ENCODE measurements at regions not wholly inside any gene's neighbourhood (a gene's known extent, or its start where the extent isn't known, plus 50 kb on each side); places are given as distances from the start of the nearest gene placed in this dataset.

DNA sequence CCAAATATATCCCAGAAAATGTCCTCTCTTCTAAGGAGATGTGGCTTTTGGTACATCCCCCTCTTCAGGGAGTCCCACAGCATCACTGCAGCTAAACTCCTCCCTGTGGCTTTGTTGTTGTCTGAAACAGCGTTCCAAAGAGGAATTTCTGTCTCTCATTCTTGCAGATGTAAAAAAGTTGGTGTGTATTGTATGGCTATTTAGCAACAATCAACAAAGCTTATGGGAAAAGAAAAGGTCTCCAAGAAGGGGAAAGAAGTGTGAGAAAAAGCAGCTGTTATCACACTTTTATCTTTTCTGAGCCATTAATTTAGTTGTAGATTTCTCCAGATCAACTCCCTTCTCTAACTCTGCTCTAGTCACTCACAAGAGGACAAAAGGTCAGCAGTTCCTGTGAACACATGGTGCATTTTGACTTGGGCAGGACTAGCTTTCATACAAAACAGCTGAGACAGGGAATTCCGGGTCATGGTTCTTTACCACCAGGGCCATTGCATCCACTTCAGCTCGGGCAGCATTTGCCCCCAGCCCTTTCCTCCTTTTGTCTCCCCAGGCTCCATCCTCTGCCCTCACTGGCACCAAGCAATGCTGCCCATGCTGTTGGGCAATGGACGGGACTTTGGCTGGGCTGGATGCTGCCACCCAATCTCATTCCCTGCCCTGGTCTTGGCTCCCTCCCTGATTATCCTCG is 184.7 kb downstream of the TMX1 start:
- TF ChIP-seq, protein P1, sequence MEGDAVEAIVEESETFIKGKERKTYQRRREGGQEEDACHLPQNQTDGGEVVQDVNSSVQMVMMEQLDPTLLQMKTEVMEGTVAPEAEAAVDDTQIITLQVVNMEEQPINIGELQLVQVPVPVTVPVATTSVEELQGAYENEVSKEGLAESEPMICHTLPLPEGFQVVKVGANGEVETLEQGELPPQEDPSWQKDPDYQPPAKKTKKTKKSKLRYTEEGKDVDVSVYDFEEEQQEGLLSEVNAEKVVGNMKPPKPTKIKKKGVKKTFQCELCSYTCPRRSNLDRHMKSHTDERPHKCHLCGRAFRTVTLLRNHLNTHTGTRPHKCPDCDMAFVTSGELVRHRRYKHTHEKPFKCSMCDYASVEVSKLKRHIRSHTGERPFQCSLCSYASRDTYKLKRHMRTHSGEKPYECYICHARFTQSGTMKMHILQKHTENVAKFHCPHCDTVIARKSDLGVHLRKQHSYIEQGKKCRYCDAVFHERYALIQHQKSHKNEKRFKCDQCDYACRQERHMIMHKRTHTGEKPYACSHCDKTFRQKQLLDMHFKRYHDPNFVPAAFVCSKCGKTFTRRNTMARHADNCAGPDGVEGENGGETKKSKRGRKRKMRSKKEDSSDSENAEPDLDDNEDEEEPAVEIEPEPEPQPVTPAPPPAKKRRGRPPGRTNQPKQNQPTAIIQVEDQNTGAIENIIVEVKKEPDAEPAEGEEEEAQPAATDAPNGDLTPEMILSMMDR (IDR thresholded peaks at IDR 0.05; ENCODE audit: control extremely low read depth in 1 of 3, insufficient read depth in 1 of 3, low read depth in 1 of 3, low read length in 3 of 3): no peak
- TF ChIP-seq POLR2A (IDR thresholded peaks at IDR 0.05; ENCODE audit: control extremely low read depth in 1 of 2, low read depth in 2 of 2, low read length in 2 of 2) (no peak), RAD21 (IDR thresholded peaks at IDR 0.05 in 1 of 2, conservative IDR thresholded peaks at IDR 0.05 in 1 of 2; ENCODE audit: low read depth in 2 of 2, low read length in 2 of 2) (no peak), BCL11A (IDR thresholded peaks at IDR 0.05; ENCODE audit: low read depth in 2 of 2, low read length in 2 of 2) (no peak), EZH2 (IDR thresholded peaks at IDR 0.05; ENCODE audit: low read depth, low read length, severe bottlenecking) (no peak), SAP30 (IDR thresholded peaks at IDR 0.05; ENCODE audit: insufficient read depth, insufficient replicate concordance, low read length) (no peak), PHF8 (conservative IDR thresholded peaks at IDR 0.05; ENCODE audit: low read depth, low read length) (no peak), ZNF274 (IDR thresholded peaks at IDR 0.05; ENCODE audit: borderline replicate concordance, extremely low read depth, low read length) (no peak), SRF (IDR thresholded peaks at IDR 0.05; ENCODE audit: low read depth, low read length) (no peak), CHD2 (IDR thresholded peaks at IDR 0.05; ENCODE audit: low read length) (no peak), JUND (IDR thresholded peaks at IDR 0.05; ENCODE audit: low read length) (no peak), EGR1 (IDR thresholded peaks at IDR 0.05; ENCODE audit: borderline replicate concordance, low read depth, low read length) (no peak)
- TF ChIP-seq, protein P2, sequence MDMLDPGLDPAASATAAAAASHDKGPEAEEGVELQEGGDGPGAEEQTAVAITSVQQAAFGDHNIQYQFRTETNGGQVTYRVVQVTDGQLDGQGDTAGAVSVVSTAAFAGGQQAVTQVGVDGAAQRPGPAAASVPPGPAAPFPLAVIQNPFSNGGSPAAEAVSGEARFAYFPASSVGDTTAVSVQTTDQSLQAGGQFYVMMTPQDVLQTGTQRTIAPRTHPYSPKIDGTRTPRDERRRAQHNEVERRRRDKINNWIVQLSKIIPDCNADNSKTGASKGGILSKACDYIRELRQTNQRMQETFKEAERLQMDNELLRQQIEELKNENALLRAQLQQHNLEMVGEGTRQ (IDR thresholded peaks at IDR 0.05; ENCODE audit: low read length): no peak

Measured in H1 (cell line).